ENCODE measurements at regions not wholly inside any gene's neighbourhood (a gene's known extent, or its start where the extent isn't known, plus 50 kb on each side); places are given as distances from the start of the nearest gene placed in this dataset.

DNA sequence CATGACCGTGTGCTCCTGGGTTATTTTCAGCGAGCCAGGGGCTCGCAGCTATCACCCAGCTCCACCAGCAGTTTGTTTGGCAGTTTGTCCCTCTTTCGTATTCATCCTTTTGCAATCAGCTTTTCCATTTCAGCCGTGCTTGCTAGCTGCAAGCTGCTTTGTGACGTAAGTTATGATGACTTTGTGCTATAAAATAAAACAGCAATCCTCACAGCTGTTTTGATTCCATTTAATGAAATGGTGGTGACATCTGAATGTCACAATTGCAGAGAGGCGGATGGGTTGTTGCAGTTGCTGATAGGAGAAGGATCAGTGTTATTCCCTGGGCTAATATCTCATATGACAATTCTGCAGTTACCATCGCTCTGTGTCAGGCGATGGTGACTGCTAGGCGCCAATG, 251.7 kb downstream of the SNX10 start:
- Histone ChIP-seq H3K27me3 (peaks cover 0 to 51% (median 25%) of the 10 kb centered on the region in 7 donors), H3K9me3 (peaks cover 0 to 12% (median 0%) of the 10 kb centered on the region in 11 donors), H3K4me3 (no peak overlapping the region), H3K36me3 (no peaks in the 10 kb centered on the region), H3K4me1 (no peaks in the 10 kb centered on the region), H3K27ac (no peak overlapping the region)
- DNase-seq (no peak), ATAC-seq (no peak)
- intact Hi-C loops (cut with DNase I), result no loop called here
- 61 to 69% methylated on average over 10 of the region's 10 CpGs for WGBS, 2 donors
- TF ChIP-seq CTCF (IDR thresholded peaks at IDR 0.05), result no peak

GRCh38 chr7:26543951-26544350, 252.3 kb downstream of the SNX10 start:
- 85 to 88% methylated on average over 11 of the region's 11 CpGs for WGBS, 2 donors
- H3K27me3 ChIP-seq, result peaks cover 0 to 45% (median 19%) of the 10 kb centered on the region in 7 donors

DNA sequence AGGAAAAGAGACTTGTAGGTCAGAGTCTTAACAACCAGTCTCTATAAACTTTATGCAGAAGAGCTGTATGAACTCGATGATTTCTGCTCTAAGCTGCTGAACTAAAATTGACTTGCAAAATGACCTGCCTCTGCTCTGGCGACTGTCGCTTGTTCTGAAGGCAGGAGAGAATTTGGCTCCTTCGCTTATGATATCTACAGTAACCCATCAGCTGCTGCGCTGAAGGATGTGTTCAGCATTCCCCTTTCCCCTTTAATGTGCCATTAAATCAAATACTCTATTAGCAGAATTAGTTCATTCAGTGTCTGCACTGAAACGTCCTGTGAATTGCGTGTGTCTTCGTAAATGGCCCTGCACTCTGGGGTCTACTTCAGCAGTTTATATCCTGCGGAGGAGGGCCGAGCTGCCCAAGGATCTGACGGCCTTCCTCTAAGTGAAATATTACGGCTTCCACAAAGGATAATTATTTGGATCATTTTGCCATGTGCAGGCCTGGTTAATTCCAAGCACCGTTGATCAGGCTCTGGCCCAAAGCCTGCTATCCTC, 254.9 kb downstream of the SNX10 start:
- Histone ChIP-seq H3K27ac (no peak overlapping the region), H3K4me1 (peaks cover 0 to 12% (median 0%) of the 10 kb centered on the region in 9 donors), H3K36me3 (no peaks in the 10 kb centered on the region), H3K27me3 (peaks cover 0 to 40% (median 10%) of the 10 kb centered on the region in 7 donors), H3K4me3 (no peak overlapping the region), H3K9me3 (peaks cover 0 to 13% (median 0%) of the 10 kb centered on the region in 11 donors)
- no peak for TF ChIP-seq CTCF (IDR thresholded peaks at IDR 0.05)
- DNase-seq, result no peak
- intact Hi-C loops (cut with DNase I), result no loop called here
- no peak for ATAC-seq
- WGBS, 2 donors, result 90% methylated on average over 13 of the region's 13 CpGs

More at GRCh38 chr7:26543951-26544350, 252.3 kb downstream of the SNX10 start:
- TF ChIP-seq CTCF (IDR thresholded peaks at IDR 0.05), result no peak
- intact Hi-C loops (cut with DNase I), result no loop called here
- Histone ChIP-seq H3K4me3 (no peak overlapping the region), H3K9me3 (peaks cover 0 to 13% (median 0%) of the 10 kb centered on the region in 11 donors), H3K36me3 (no peaks in the 10 kb centered on the region), H3K27ac (no peak overlapping the region), H3K4me1 (no peaks in the 10 kb centered on the region)
- no peak for ATAC-seq
- no peak for DNase-seq

- Histone ChIP-seq H3K4me3 (no peak overlapping the region), H3K36me3 (no peaks in the 10 kb centered on the region), H3K9me3 (peaks cover 0 to 13% (median 0%) of the 10 kb centered on the region in 11 donors), H3K4me1 (peaks cover 0 to 12% (median 0%) of the 10 kb centered on the region in 9 donors), H3K27me3 (peaks cover 0 to 39% (median 10%) of the 10 kb centered on the region in 7 donors), H3K27ac (no peak overlapping the region)
- DNase-seq, result no peak
- intact Hi-C loops (cut with DNase I), result no loop called here
- ATAC-seq, result no peak
- no peak for TF ChIP-seq CTCF (IDR thresholded peaks at IDR 0.05)
- WGBS, 2 donors, result 90 to 94% methylated on average over 3 of the region's 3 CpGs
Measured at GRCh38 chr7:26547156-26547555, 255.5 kb downstream of the SNX10 start.

Measured in heart right ventricle (tissue), 16 donors.